ENCODE measurements at regions not wholly inside any gene's neighbourhood (a gene's known extent, or its start where the extent isn't known, plus 50 kb on each side); places are given as distances from the start of the nearest gene placed in this dataset.

- H2AK9ac ChIP-seq (replicated peaks; ENCODE audit: low read depth, low read length, poor library complexity) = no peak overlapping the region
- WGBS, 2 experiments (ENCODE audit: extremely low coverage in 2 of 2, insufficient read length in 1 of 2) = 0% methylated on average over 1 of the region's 2 CpGs; no CpG with 5 or more reads in 1 of the 2 experiments
- no peak overlapping the region for H4K8ac ChIP-seq (ENCODE audit: low read depth in 2 of 2, low read length in 2 of 2)
- peaks cover 5% of the 10 kb centered on the region; the same call in 1 of the 2 replicates for H3K9me3 ChIP-seq (ENCODE audit: control insufficient read depth, insufficient read depth, low read length)
- no peak overlapping the region for H3K4me2 ChIP-seq (ENCODE audit: low read depth, low read length)
- H2AK5ac ChIP-seq (ENCODE audit: low read depth, low read length) = no peak overlapping the region
- no TSS peak for BruUV-seq (replicated peaks)
- H3K4me3 ChIP-seq (ENCODE audit: insufficient read depth, low read depth, low read length) = no peak overlapping the region
- no peaks in the 10 kb centered on the region for H3K9me1 ChIP-seq (ENCODE audit: insufficient read depth, low read length)
- H2BK120ac ChIP-seq (ENCODE audit: low read depth, low read length) = no peak overlapping the region
- H3K18ac ChIP-seq (ENCODE audit: low read depth, low read length) = no peak overlapping the region
- no peak overlapping the region for H3K23ac ChIP-seq (ENCODE audit: low read depth, low read length)
- H3K4me1 ChIP-seq (ENCODE audit: control insufficient read depth, insufficient read depth, low read length) = no peaks in the 10 kb centered on the region
- no peak overlapping the region for H4K91ac ChIP-seq (ENCODE audit: insufficient read depth, low read depth, low read length)
- H2AFZ ChIP-seq (replicated peaks; ENCODE audit: low read length, poor library complexity) = no peak overlapping the region
- ATAC-seq (ENCODE audit: low read depth) = no peak
- no peak for TF ChIP-seq RAD21 (IDR thresholded peaks at IDR 0.05; ENCODE audit: low read length)
- TF ChIP-seq MAFK (IDR thresholded peaks at IDR 0.05; ENCODE audit: low read depth, low read length) = no peak
- no peaks in the 10 kb centered on the region for H3K79me1 ChIP-seq (ENCODE audit: low read depth in 1 of 2, low read length in 2 of 2)
- no peak overlapping the region for H2BK20ac ChIP-seq (ENCODE audit: low read depth, low read length)
- H2BK15ac ChIP-seq (ENCODE audit: low read depth, low read length) = no peak overlapping the region
- no peak overlapping the region for H3K14ac ChIP-seq (replicated peaks; ENCODE audit: low read depth, low read length)
- ChIA-PET CTCF (no interaction called here), POLR2A (ENCODE audit: unreplicated experiment) (interaction anchor here (0.5 kb wide), 1 partner anchor 10 kb away, joined by 6 read pairs; no protein-coding TSS in a partner anchor)
- intact Hi-C loops (cut with micrococcal nuclease) = no loop called here
- in situ Hi-C loops (cut with MboI; ENCODE audit: low sequenced_read_pairs) = no loop called here
- no peaks in the 10 kb centered on the region for H3K36me3 ChIP-seq (ENCODE audit: control insufficient read depth, insufficient read depth, low read length)
- H4K5ac ChIP-seq (ENCODE audit: low read depth, low read length) = no peak overlapping the region
- no peak overlapping the region for H3K9ac ChIP-seq (ENCODE audit: low read depth, low read length)
- dilution Hi-C loops (cut with HindIII; ENCODE audit: low sequenced_read_pairs, unreplicated experiment) = no loop called here
- H4K20me1 ChIP-seq (ENCODE audit: insufficient read depth, low read length) = no peaks in the 10 kb centered on the region
- no peak overlapping the region for H2BK5ac ChIP-seq (ENCODE audit: low read depth, low read length, poor library complexity, severe bottlenecking)
- H3K27ac ChIP-seq (ENCODE audit: insufficient read depth, low read length) = no peak overlapping the region
- DNase-seq = no peak
- H3K4ac ChIP-seq (ENCODE audit: low read depth, low read length) = no peak overlapping the region
- no peaks in the 10 kb centered on the region for H3K27me3 ChIP-seq (ENCODE audit: control insufficient read depth, insufficient read depth, low read length)
- H3K56ac ChIP-seq (ENCODE audit: extremely low read depth, insufficient read depth, low read length) = no peak overlapping the region
Observed at GRCh38 chr4:11189756-11190155, 238.9 kb downstream of the HS3ST1 start.

Data from IMR-90 (cell line).